ENCODE measurements at regions not wholly inside any gene's neighbourhood (a gene's known extent, or its start where the extent isn't known, plus 50 kb on each side); places are given as distances from the start of the nearest gene placed in this dataset.

- intact Hi-C loops (cut with micrococcal nuclease) = no loop called here
- H3K79me2 ChIP-seq (ENCODE audit: insufficient read depth, low read length) = no peaks in the 10 kb centered on the region
- H3K9ac ChIP-seq (ENCODE audit: low read length) = no peak overlapping the region
- no peak overlapping the region for H3K4me3 ChIP-seq (replicated peaks in 1 of 2; ENCODE audit: low read depth in 1 of 2, low read length in 2 of 2)
- TF ChIP-seq SRF (IDR thresholded peaks at IDR 0.05; ENCODE audit: low read depth) (no peak), YY1 (IDR thresholded peaks at IDR 0.05; ENCODE audit: extremely low read depth, insufficient replicate concordance, low read depth, low read length) (no peak), POLR2AphosphoS5 (IDR thresholded peaks at IDR 0.05; ENCODE audit: low read depth, low read length) (no peak), FOSL1 (IDR thresholded peaks at IDR 0.05; ENCODE audit: low read depth) (no peak), JUND (IDR thresholded peaks at IDR 0.05) (no peak), SP1 (IDR thresholded peaks at IDR 0.05; ENCODE audit: low read depth) (no peak), ZFX (IDR thresholded peaks at IDR 0.05) (no peak), CTCF (IDR thresholded peaks at IDR 0.05 in 2 of 3, conservative IDR thresholded peaks at IDR 0.05 in 1 of 3; ENCODE audit: borderline replicate concordance in 1 of 3, insufficient read depth in 1 of 3, low read depth in 2 of 3, low read length in 2 of 3) (no peak), EGR1 (IDR thresholded peaks at IDR 0.05; ENCODE audit: low read depth) (no peak), EZH2phosphoT487 (IDR thresholded peaks at IDR 0.05; ENCODE audit: borderline replicate concordance) (no peak), EZH2 (IDR thresholded peaks at IDR 0.05) (no peak), REST (IDR thresholded peaks at IDR 0.05; ENCODE audit: low read depth) (no peak), RAD21 (IDR thresholded peaks at IDR 0.05; ENCODE audit: low read depth) (no peak), CEBPB (IDR thresholded peaks at IDR 0.05; ENCODE audit: low read depth) (no peak), ZNF274 (IDR thresholded peaks at IDR 0.05; ENCODE audit: low read depth, low read length) (no peak), CBX3 (IDR thresholded peaks at IDR 0.05; ENCODE audit: low read depth) (no peak), SIN3A (IDR thresholded peaks at IDR 0.05; ENCODE audit: low read depth) (no peak), ATF3 (IDR thresholded peaks at IDR 0.05) (no peak), TCF7L2 (IDR thresholded peaks at IDR 0.05; ENCODE audit: borderline replicate concordance, extremely low read depth, insufficient read depth, insufficient read length) (no peak), MAX (IDR thresholded peaks at IDR 0.05) (no peak)
- no peaks in the 10 kb centered on the region for H4K20me1 ChIP-seq (ENCODE audit: insufficient read depth)
- no peaks in the 10 kb centered on the region for H3K36me3 ChIP-seq (ENCODE audit: control insufficient read depth in 1 of 2, insufficient read depth in 2 of 2, low read length in 2 of 2)
- RAD21 ChIA-PET (ENCODE audit: low non-redundant PET in 1 of 2, low total read pairs in 2 of 2, uncharacterized antibody in 2 of 2, unreplicated experiment in 2 of 2) = no interaction called here
- no peak overlapping the region for H2AFZ ChIP-seq (ENCODE audit: low read depth, low read length, poor library complexity, severe bottlenecking)
- no peak for DNase-seq (ENCODE audit: low read depth, low spot score)
- H3K27ac ChIP-seq (ENCODE audit: low read depth, low read length) = no peak overlapping the region
- CTCF ChIA-PET = no interaction called here
- no peak overlapping the region for H3K4me2 ChIP-seq (ENCODE audit: low read length)
- H3K27me3 ChIP-seq (ENCODE audit: insufficient read depth, low read length) = no peaks in the 10 kb centered on the region
- H3K4me1 ChIP-seq (ENCODE audit: control insufficient read depth in 1 of 2, insufficient read depth in 2 of 2, low read length in 2 of 2) = peaks cover 0 to 4% of the 10 kb centered on the region in 2 experiments; a peak in 1 of 4 replicates
- POLR2A ChIA-PET = no interaction called here
- peak; percentile 53; the same call in 1 of the 2 replicates for ATAC-seq
- no TSS peak for BruUV-seq (replicated peaks)
- no peaks in the 10 kb centered on the region for H3K9me3 ChIP-seq (ENCODE audit: control insufficient read depth in 1 of 2, insufficient read depth in 1 of 2, low read depth in 1 of 2, low read length in 2 of 2)
- no peaks in the 10 kb centered on the region for H3K9me2 ChIP-seq (ENCODE audit: insufficient read depth)
These were observed 96.2 kb upstream of the ARAP3 start for GRCh38 chr5:141778206-141778605.

All from HCT116 (cell line).